Epithelial cell of esophagus (primary cell): ENCODE measurements at regions not wholly inside any gene's neighbourhood (a gene's known extent, or its start where the extent isn't known, plus 50 kb on each side); places are given as distances from the start of the nearest gene placed in this dataset.
A peak's percentile ranks its signal among the peaks of the same experiment; 100 is the strongest.

Source experiments
- DNase-seq: peaks from one replicate; pipeline ENCODE4 v3.0.0; 2010; ENCODE audit warnings: low read depth
- H3K4me3 ChIP-seq: 2 replicates; pipeline ENCODE4 v1.5.1; 2011; ENCODE audit warnings: mild to moderate bottlenecking, low read length, control low read depth
- TF ChIP-seq, protein P1 (sequence below): IDR thresholded peaks from 2 replicates; pipeline ENCODE4 v1.5.1; 2011; ENCODE audit warnings: low read depth, mild to moderate bottlenecking, low read length, control low read depth, inconsistent platforms; ENCODE audit not compliant: insufficient read depth; ENCODE audit errors: missing control alignments

DNA sequence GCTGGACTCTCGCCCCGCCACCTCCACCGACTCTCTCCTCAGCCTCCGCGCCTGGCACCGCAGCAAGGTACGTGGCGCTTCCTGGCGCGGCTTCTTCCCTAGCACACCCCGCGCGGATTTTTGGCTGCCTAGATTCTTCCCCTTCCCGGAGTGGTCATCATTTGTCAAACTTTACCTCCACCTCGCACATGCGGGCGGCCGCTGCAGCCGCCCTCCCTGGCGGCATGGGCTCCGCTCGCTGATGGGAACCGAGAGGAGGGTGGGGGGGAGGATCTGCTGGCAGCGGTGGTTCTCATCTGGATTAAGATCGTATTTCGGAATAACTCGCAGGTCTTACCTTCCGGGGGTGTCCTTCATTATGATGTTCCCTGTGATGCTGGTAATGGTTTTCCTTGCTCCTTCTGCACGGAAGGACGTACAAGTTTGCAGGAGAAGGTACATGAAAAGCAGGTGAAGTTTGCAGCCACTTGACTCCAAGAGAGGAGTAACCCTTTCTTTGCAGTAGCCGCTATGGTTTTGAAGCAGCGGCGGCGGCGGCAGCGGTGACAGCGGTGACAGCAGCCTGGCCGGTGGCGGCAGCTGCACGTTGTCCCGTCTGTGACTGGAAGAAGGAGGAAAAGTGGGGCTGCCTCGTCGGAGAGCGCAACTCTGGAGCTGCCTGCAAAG is 2183.9 kb upstream of the TENM3 start:
- peak overlapping the region; percentile 46 for H3K4me3 ChIP-seq
- DNase-seq, result no peak
- TF ChIP-seq, protein P1, sequence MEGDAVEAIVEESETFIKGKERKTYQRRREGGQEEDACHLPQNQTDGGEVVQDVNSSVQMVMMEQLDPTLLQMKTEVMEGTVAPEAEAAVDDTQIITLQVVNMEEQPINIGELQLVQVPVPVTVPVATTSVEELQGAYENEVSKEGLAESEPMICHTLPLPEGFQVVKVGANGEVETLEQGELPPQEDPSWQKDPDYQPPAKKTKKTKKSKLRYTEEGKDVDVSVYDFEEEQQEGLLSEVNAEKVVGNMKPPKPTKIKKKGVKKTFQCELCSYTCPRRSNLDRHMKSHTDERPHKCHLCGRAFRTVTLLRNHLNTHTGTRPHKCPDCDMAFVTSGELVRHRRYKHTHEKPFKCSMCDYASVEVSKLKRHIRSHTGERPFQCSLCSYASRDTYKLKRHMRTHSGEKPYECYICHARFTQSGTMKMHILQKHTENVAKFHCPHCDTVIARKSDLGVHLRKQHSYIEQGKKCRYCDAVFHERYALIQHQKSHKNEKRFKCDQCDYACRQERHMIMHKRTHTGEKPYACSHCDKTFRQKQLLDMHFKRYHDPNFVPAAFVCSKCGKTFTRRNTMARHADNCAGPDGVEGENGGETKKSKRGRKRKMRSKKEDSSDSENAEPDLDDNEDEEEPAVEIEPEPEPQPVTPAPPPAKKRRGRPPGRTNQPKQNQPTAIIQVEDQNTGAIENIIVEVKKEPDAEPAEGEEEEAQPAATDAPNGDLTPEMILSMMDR, result no peak

DNA sequence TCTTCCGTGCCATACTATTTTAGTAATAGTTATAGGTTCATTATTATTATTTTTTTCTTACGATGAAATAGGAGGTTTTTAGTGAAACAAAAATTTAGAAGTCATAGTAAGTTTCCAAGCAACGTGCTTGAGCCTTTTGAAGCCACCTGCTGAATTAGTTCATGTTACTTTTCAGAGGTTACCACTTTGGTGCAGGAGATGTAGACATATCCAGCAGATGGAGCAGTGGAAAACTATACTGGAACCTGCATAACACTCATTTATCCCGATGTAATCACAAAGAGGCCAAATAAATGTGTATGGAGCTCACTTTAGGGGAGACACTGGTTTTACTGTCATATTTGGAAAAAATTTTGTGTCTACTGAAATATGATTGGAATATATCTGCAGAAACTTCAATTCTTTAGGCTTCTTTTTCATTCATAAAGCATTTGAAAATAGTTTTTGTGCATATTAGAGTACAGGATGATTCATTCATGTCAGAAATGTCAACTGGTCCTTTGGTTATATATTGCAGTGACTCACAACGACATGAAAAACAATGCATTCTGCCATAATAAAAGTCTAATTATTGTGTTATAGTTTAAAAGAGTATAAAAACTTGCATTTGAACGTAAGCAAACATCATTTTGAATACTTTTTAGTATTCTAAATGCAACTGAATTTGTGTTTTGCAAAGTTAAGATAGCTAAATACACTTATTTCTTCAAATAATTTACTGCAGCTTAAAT is 2182.9 kb upstream of the TENM3 start:
- no peak overlapping the region for H3K4me3 ChIP-seq
- TF ChIP-seq, protein P1, result peak; percentile 33

DNA sequence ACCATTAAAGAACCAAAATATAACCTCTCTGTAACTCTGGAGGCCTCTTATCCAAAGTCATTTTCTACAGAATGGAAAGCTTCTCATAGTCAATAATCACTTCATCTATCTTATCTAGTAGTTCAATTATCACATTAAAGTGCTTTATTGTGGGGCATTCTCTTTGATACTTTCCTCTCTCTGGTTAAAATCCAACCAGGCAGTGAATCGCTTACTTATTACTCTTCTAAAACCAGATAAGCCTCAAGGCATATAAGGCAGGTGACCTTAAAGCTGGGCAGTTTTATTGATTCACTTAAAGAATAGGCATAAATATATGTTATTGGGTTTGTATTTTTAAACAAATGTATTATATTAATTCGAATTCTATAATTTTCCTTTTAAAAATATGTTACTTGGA is 2162.1 kb upstream of the TENM3 start:
- no peak for DNase-seq
- TF ChIP-seq, protein P1, result no peak
- H3K4me3 ChIP-seq, result no peak overlapping the region

More for the DNA sequence above, 2182.9 kb upstream of the TENM3 start:
- DNase-seq, result peak; percentile 33

- no peak for DNase-seq
- TF ChIP-seq, protein P1, result no peak
- no peak overlapping the region for H3K4me3 ChIP-seq
Observed at GRCh38 chr4:180084561-180084960, 2158.6 kb upstream of the TENM3 start.

GRCh38 chr4:180086480-180087190 is 2156.6 kb upstream of the TENM3 start:
- DNase-seq, result no peak
- H3K4me3 ChIP-seq, result no peak overlapping the region
- TF ChIP-seq, protein P1, result no peak

DNA sequence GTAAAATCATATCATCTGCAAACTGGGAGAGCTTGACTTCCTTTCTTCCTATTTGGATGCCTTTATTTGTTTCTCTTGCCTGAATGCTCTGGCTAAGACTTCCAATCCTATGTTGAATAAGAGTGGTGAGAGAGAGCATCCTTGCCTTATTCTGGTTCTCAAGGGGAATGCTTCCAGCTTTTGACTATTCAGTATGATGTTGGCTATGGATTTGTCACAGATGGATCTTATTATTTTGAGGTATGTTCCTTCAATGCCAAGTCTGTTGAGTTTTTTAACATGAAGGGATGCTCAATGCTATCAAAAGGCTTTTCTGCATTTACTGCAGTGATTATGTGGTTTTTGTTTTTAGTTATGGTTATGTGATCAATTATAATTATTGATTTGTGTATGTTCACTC is 2144.6 kb upstream of the TENM3 start:
- TF ChIP-seq, protein P1, result no peak
- DNase-seq, result no peak
- H3K4me3 ChIP-seq, result no peak overlapping the region
